GM12891 (cell line): ENCODE measurements at regions not wholly inside any gene's neighbourhood (a gene's known extent, or its start where the extent isn't known, plus 50 kb on each side); places are given as distances from the start of the nearest gene placed in this dataset.

Source experiments
- POLR2A ChIP-seq: IDR thresholded peaks from 2 replicates; pipeline ENCODE4 v1.6.1; 2011; ENCODE audit warnings: low read depth, low read length, control low read depth
- POLR2AphosphoS5 ChIP-seq: IDR thresholded peaks from 2 replicates; pipeline ENCODE4 v1.6.1; 2011; ENCODE audit warnings: low read depth, low read length, control low read depth
- SPI1 ChIP-seq: IDR thresholded peaks from 2 replicates; pipeline ENCODE4 v1.6.1; 2011; ENCODE audit warnings: low read depth, low read length, control low read depth

GRCh38 chr3:161579395-161580126 is 83.0 kb downstream of the OTOL1 start:
- no peak for TF ChIP-seq POLR2AphosphoS5
- TF ChIP-seq POLR2A, result no peak
- no peak for TF ChIP-seq SPI1
